GM12878 (cell line): ENCODE measurements at regions not wholly inside any gene's neighbourhood (a gene's known extent, or its start where the extent isn't known, plus 50 kb on each side); places are given as distances from the start of the nearest gene placed in this dataset.

ENCODE experiments used
- ATAC-seq: fragments of 200-7000 bp; cut with Tn5 transposase; 3 replicates; pipeline ENCODE4 v1.9.1; 2020; ENCODE audit warnings: mild to moderate bottlenecking, moderate library complexity
- BruUV-seq: library from RNA; stranded (reverse); fragments of 400-500 nt; replicated peaks from 2 replicates; lab custom pipeline; 2021; lab: Mats Ljungman, UMichigan
- CTCF ChIA-PET: fragments of 300-600 bp; sonication (Branson Sonifier 250); formaldehyde crosslinking; extraction: SDS; loops from one replicate; lab custom pipeline; 2021; ENCODE audit warnings: inconsistent platforms; lab: Yijun Ruan, JAX
- POLR2A ChIA-PET: fragments of 350-600 bp; formaldehyde crosslinking; extraction: SDS; loops from one replicate; lab custom pipeline; 2021; ENCODE audit warnings: inconsistent platforms; lab: Charles Lee
- RAD21 ChIA-PET: fragments of 300-600 bp; sonication (Branson Sonifier 250); formaldehyde crosslinking; loops from one replicate; lab custom pipeline; 2023; ENCODE audit warnings: antibody characterized with exemption; ENCODE audit not compliant: unreplicated experiment; lab: Charles Lee
- SMC1A ChIA-PET: fragments of 300-600 bp; sonication (Branson Sonifier 250); formaldehyde crosslinking; loops from one replicate; lab custom pipeline; 2023; ENCODE audit not compliant: unreplicated experiment, uncharacterized antibody; lab: Charles Lee
- DNase-seq: peaks from one replicate; pipeline ENCODE4 v3.0.0-alpha.2; 2011; ENCODE audit warnings: low read depth, low spot score
- FAIRE-seq: peaks from 3 replicates; lab custom pipeline; 2011; peaks lifted over from hg19 to GRCh38; lab: Jason Lieb, UNC
- H2AFZ ChIP-seq: 2 replicates; pipeline ENCODE4 v1.6.0; 2011; ENCODE audit warnings: low read depth, low read length, control low read depth; ENCODE audit not compliant: control insufficient read depth
- H3K27ac ChIP-seq: 2 replicates; pipeline ENCODE4 v1.5.1; 2011; ENCODE audit warnings: control low read depth; ENCODE audit not compliant: control insufficient read depth, insufficient read depth
- H3K27me3 ChIP-seq, 2 experiments: replicated peaks in 1 of 2; 2 replicates each; pipeline versions ENCODE4 v1.6.0 to v1.6.1; 2011; ENCODE audit warnings: low read length in 1 of 2; ENCODE audit not compliant: control insufficient read depth in 2 of 2, insufficient read depth in 2 of 2
- H3K36me3 ChIP-seq, 2 experiments: 2 replicates each; pipeline ENCODE4 v1.5.1; 2011; ENCODE audit warnings: low read length in 1 of 2; ENCODE audit not compliant: control insufficient read depth in 2 of 2, insufficient read depth in 2 of 2
- H3K4me1 ChIP-seq: 2 replicates; pipeline ENCODE4 v1.6.1; 2011; ENCODE audit warnings: mild to moderate bottlenecking, low read length, moderate library complexity, mixed read lengths; ENCODE audit not compliant: control insufficient read depth, insufficient read depth
- H3K4me2 ChIP-seq: 2 replicates; pipeline ENCODE4 v1.6.0; 2011; ENCODE audit warnings: control low read depth; ENCODE audit not compliant: control insufficient read depth, insufficient read depth
- H3K4me3 ChIP-seq: fragments of 200-600 bp; sonication (generic); 2 replicates; pipeline ENCODE4 v1.5.1; 2016
- H3K79me2 ChIP-seq: 2 replicates; pipeline ENCODE4 v1.6.0; 2011; ENCODE audit warnings: low read length; ENCODE audit not compliant: control insufficient read depth, insufficient read depth
- H3K9ac ChIP-seq: 2 replicates; pipeline ENCODE4 v1.8.0; 2011; ENCODE audit warnings: low read length, control low read depth, mixed read lengths; ENCODE audit not compliant: control insufficient read depth, insufficient read depth
- H3K9me3 ChIP-seq: replicated peaks from 3 replicates; pipeline ENCODE4 v1.5.1; 2011; ENCODE audit warnings: mild to moderate bottlenecking, low read length; ENCODE audit not compliant: control insufficient read depth, insufficient read depth
- H4K20me1 ChIP-seq: 2 replicates; pipeline ENCODE4 v1.6.0; 2011; ENCODE audit not compliant: control insufficient read depth, insufficient read depth
- BRCA1 ChIP-seq: IDR thresholded peaks from 2 replicates; pipeline ENCODE4 v1.6.1; 2011; ENCODE audit warnings: low read depth, low read length, improper control_type of control experiment
- CBX3 ChIP-seq: fragments of 200-600 bp; sonication (generic); IDR thresholded peaks from 2 replicates; pipeline ENCODE4 v1.6.1; 2016; ENCODE audit warnings: low read depth, borderline replicate concordance
- CREB1 ChIP-seq: IDR thresholded peaks from 2 replicates; pipeline ENCODE4 v1.6.1; 2012; ENCODE audit warnings: low read depth, mild to moderate bottlenecking, inconsistent platforms
- CREM ChIP-seq: IDR thresholded peaks from 2 replicates; pipeline ENCODE4 v1.6.1; 2014; ENCODE audit warnings: antibody characterized with exemption, low read depth
- DPF2 ChIP-seq: fragments of 450-650 bp; IDR thresholded peaks from 2 replicates; pipeline ENCODE4 v1.6.1; 2017; ENCODE audit warnings: mild to moderate bottlenecking
- FOS ChIP-seq: IDR thresholded peaks from 3 replicates; pipeline ENCODE4 v1.6.1; 2011; ENCODE audit warnings: borderline replicate concordance; ENCODE audit not compliant: insufficient read length; ENCODE audit errors: extremely low read depth
- JUND ChIP-seq: IDR thresholded peaks from 2 replicates; pipeline ENCODE4 v1.6.1; 2012; ENCODE audit warnings: low read depth, mild to moderate bottlenecking, low read length, improper control_type of control experiment, moderate library complexity
- KDM1A ChIP-seq: fragments of 200-600 bp; sonication (generic); IDR thresholded peaks from 2 replicates; pipeline ENCODE4 v1.6.1; 2016; ENCODE audit warnings: borderline replicate concordance
- SIX5 ChIP-seq: IDR thresholded peaks from 2 replicates; pipeline ENCODE4 v1.6.1; 2011; ENCODE audit warnings: mild to moderate bottlenecking, low read depth, low read length, moderate library complexity; ENCODE audit not compliant: severe bottlenecking
- SREBF1 ChIP-seq: IDR thresholded peaks from 2 replicates; pipeline ENCODE4 v1.6.1; 2012; ENCODE audit warnings: mild to moderate bottlenecking, low read length
- SREBF2 ChIP-seq: IDR thresholded peaks from 2 replicates; pipeline ENCODE4 v1.6.1; 2012; ENCODE audit warnings: mild to moderate bottlenecking, low read length
- YBX1 ChIP-seq: fragments of 450-650 bp; IDR thresholded peaks from 2 replicates; pipeline ENCODE4 v1.6.1; 2016; ENCODE audit warnings: antibody characterized with exemption
- ZNF217 ChIP-seq: fragments of 450-650 bp; IDR thresholded peaks from 2 replicates; pipeline ENCODE4 v1.6.1; 2017; ENCODE audit warnings: antibody characterized with exemption, mild to moderate bottlenecking
- whole genome bisulfite sequencing: methylation state at CpG from one replicate; pipeline ENCODE4 v1.1.6; 2016; ENCODE audit warnings: low lambda C conversion rate; ENCODE audit not compliant: insufficient replicate concordance, insufficient coverage; ENCODE audit errors: missing lambda C conversion rate; 5-methylcytosine and 5-hydroxymethylcytosine counted together
- in situ Hi-C: fragments of 300-500 bp; cut with MboI; formaldehyde crosslinking; loops from 9 replicates; pipeline ENCODE4 v1.14.3; 2018; ENCODE audit warnings: mixed read lengths
- intact Hi-C: fragments of 100-400 bp; cut with micrococcal nuclease; formaldehyde crosslinking; loops from one replicate; pipeline ENCODE4 v1.14.2; 2022; ENCODE audit not compliant: unreplicated experiment
- TF ChIP-seq, protein P1 (sequence below): fragments of 450-650 bp; IDR thresholded peaks from 2 replicates; pipeline ENCODE4 v1.6.1; 2018; ENCODE audit warnings: mild to moderate bottlenecking, low read depth, moderate library complexity; ENCODE audit not compliant: partially characterized antibody

DNA sequence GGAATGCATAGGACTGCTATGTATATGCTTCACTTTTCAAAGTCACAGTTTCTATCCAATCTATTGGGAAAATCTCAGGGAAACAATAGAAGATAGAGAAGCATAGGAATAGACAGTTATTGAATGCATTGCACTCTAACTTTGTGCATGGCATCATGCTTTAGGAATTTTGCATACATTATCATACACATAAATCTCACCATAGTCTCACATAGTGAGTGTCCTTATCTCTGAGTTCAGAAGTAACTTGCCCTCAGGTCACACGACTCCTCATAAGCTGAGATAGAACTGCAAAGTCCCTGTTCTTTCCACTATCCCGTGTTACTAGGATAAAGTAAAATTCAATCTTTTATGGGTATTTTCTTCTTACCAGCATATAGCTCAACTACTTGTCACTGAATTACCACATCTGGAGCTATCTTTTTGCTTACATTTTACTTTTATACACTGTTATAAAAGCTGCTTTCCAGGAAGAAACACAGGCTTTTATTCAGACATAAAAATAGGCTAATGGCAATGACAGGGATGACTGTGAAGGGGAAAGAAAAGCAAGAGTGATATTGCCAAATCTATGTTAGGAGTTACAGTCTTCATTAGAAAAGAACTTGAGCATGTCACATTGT lies 666.9 kb downstream of the XIRP2 start:
- BruUV-seq = no TSS peak
- no peak for FAIRE-seq

DNA sequence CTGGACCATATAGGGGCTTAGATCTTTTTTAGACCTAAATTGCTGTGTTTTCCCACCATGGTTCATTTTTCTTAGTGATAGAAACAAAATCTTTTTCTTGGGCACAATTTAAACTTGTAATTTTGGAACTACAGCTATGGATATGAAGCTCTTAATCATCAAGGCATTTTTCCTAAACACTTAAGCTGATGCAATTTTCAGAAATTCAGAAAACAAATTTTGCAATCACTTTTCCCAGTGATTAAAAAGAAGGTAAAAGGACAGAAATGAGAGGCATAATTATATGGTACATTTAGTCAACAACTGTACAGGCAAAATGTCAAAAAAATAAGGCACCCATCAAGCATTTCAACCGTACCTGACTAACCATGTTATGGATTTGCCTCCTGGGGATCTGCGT lies 665.4 kb downstream of the XIRP2 start:
- 73% methylated on average over 2 of the region's 2 CpGs for whole genome bisulfite sequencing
- ChIA-PET SMC1A (no interaction called here), CTCF (interaction anchor here (1.4 kb wide), 1 partner anchor 20 kb away, joined by 3 read pairs; no protein-coding TSS in a partner anchor), RAD21 (no interaction called here), POLR2A (no interaction called here)
- ATAC-seq (no peak), DNase-seq (no peak), FAIRE-seq (no peak)
- Histone ChIP-seq H3K4me2 (no peak overlapping the region), H2AFZ (no peak overlapping the region), H3K36me3 (no peaks in the 10 kb centered on the region), H3K27me3 (no peaks in the 10 kb centered on the region), H4K20me1 (no peaks in the 10 kb centered on the region), H3K79me2 (no peaks in the 10 kb centered on the region), H3K4me3 (no peak overlapping the region), H3K27ac (no peak overlapping the region), H3K9ac (no peak overlapping the region), H3K4me1 (no peaks in the 10 kb centered on the region), H3K9me3 (no peaks in the 10 kb centered on the region)
- in situ Hi-C loops (no loop called here), intact Hi-C loops (no loop called here)
- no TSS peak for BruUV-seq
- TF ChIP-seq SREBF2 = no peak
- no peak for TF ChIP-seq SREBF1
- TF ChIP-seq SIX5 = no peak
- TF ChIP-seq CREB1 = no peak
- no peak for TF ChIP-seq BRCA1
- no peak for TF ChIP-seq ZNF217
- TF ChIP-seq DPF2 = no peak
- TF ChIP-seq CBX3 = no peak
- TF ChIP-seq FOS = no peak
- TF ChIP-seq KDM1A = no peak
- no peak for TF ChIP-seq CREM
- no peak for TF ChIP-seq JUND
- TF ChIP-seq, protein P1, sequence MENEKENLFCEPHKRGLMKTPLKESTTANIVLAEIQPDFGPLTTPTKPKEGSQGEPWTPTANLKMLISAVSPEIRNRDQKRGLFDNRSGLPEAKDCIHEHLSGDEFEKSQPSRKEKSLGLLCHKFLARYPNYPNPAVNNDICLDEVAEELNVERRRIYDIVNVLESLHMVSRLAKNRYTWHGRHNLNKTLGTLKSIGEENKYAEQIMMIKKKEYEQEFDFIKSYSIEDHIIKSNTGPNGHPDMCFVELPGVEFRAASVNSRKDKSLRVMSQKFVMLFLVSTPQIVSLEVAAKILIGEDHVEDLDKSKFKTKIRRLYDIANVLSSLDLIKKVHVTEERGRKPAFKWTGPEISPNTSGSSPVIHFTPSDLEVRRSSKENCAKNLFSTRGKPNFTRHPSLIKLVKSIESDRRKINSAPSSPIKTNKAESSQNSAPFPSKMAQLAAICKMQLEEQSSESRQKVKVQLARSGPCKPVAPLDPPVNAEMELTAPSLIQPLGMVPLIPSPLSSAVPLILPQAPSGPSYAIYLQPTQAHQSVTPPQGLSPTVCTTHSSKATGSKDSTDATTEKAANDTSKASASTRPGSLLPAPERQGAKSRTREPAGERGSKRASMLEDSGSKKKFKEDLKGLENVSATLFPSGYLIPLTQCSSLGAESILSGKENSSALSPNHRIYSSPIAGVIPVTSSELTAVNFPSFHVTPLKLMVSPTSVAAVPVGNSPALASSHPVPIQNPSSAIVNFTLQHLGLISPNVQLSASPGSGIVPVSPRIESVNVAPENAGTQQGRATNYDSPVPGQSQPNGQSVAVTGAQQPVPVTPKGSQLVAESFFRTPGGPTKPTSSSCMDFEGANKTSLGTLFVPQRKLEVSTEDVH = no peak

More for the DNA sequence above, 666.9 kb downstream of the XIRP2 start:
- no peak overlapping the region for H2AFZ ChIP-seq
- TF ChIP-seq YBX1 = no peak
- TF ChIP-seq, all 136 proteins: peak for 0
- Histone ChIP-seq H3K4me3 (no peak overlapping the region), H4K20me1 (no peaks in the 10 kb centered on the region), H3K9ac (no peak overlapping the region), H3K4me2 (no peak overlapping the region), H3K4me1 (no peaks in the 10 kb centered on the region), H3K9me3 (no peaks in the 10 kb centered on the region), H3K27me3 (no peaks in the 10 kb centered on the region), H3K79me2 (no peaks in the 10 kb centered on the region), H3K36me3 (no peaks in the 10 kb centered on the region), H3K27ac (no peak overlapping the region)
- intact Hi-C loops (no loop called here), in situ Hi-C loops (no loop called here)
- 44% methylated on average over 2 of the region's 2 CpGs for WGBS
- no peak for DNase-seq
- ChIA-PET SMC1A (no interaction called here), CTCF (no interaction called here), RAD21 (no interaction called here), POLR2A (no interaction called here)
- no peak for ATAC-seq
